ENCODE measurements at regions not wholly inside any gene's neighbourhood (a gene's known extent, or its start where the extent isn't known, plus 50 kb on each side); places are given as distances from the start of the nearest gene placed in this dataset.

DNA sequence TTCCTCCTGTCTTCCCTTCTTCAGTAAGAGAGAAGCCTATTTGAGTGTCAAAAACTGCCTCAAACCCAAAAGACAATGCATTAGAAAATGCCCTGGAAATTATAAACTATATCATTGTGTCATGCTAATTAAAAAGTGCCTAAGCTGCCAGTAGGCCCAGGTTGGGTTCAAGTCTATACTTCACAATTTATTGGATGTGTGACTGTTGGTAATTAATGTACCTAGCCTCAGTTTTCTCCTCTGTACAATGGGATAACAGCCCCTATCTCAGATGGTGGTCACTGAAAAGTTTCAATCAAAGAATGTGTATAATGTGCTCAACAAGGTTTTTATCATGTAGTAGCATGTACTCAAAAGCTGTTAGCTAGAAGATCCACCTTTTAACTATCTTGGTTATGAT lies 246.9 kb upstream of the DUSP10 start:
- TF ChIP-seq CTBP1 (IDR thresholded peaks at IDR 0.05; ENCODE audit: borderline replicate concordance) (no peak), SUZ12 (IDR thresholded peaks at IDR 0.05) (no peak), ZNF384 (IDR thresholded peaks at IDR 0.05) (no peak), FOXA1 (IDR thresholded peaks at IDR 0.05) (no peak), NFRKB (IDR thresholded peaks at IDR 0.05) (no peak), FOXM1 (IDR thresholded peaks at IDR 0.05; ENCODE audit: borderline replicate concordance) (no peak)
